Smooth muscle cell of the brain vasculature (primary cell): ENCODE measurements at regions not wholly inside any gene's neighbourhood (a gene's known extent, or its start where the extent isn't known, plus 50 kb on each side); places are given as distances from the start of the nearest gene placed in this dataset.

ENCODE experiments used
- DNase-seq: peaks from one replicate; pipeline ENCODE4 v3.0.0-alpha.2; 2012; ENCODE audit warnings: low read depth, low spot score

DNA sequence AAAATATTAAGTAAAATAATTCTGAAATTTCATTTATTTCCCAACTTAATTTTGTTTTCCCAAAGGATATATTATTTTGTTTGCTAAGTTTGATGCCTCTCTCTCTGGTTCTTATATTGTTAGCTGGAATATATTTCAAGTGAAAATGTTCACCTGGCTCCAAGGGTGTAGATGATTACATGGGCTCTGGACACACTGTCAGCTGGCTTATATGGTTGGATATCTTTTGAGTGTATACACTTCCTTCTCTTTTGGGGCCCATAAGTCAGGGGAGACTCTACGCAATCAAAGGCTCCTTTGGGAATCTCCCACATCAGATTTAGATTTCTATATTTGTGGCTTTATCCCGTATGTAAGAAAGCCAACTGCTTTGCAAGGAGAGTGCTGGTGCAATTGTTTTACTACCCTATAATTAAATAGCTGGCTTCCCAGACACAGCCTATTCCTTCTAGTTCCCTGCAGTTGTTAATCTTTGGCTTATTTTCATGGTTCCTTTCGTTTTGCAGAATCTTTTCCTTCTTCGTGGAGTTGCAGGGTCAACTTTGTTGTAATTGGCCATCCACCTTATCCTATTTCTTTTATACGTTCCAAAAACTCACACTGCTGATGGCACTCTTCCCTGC is 225.7 kb downstream of the DPH6 start:
- no peak for DNase-seq

DNA sequence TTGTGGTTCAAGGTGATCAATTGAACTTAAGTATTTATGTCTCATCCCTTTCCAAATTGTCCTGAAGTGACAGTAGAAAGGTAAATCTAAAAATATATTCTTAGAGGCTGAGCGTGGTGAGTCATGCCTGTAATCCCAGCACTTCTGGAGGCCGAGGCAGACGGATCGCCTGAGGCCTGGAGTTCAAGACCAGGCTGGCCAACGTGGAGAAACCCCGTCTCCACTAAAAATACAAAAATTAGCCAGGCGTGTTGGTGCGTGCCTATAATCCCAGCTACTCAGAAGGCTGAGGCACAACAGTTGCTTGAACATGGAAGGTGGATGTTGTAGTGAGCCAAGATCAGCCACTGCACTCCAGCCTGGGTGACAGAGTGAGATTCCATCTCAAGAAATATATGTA is 226.6 kb downstream of the DPH6 start:
- no peak for DNase-seq

GRCh38 chr15:35317217-35317616 is 228.7 kb downstream of the DPH6 start:
- no peak for DNase-seq

GRCh38 chr15:35312344-35312743 is 227.2 kb upstream of the NANOGP8 start:
- no peak for DNase-seq

GRCh38 chr15:35311615-35312014 is 226.5 kb upstream of the NANOGP8 start:
- no peak for DNase-seq

DNA sequence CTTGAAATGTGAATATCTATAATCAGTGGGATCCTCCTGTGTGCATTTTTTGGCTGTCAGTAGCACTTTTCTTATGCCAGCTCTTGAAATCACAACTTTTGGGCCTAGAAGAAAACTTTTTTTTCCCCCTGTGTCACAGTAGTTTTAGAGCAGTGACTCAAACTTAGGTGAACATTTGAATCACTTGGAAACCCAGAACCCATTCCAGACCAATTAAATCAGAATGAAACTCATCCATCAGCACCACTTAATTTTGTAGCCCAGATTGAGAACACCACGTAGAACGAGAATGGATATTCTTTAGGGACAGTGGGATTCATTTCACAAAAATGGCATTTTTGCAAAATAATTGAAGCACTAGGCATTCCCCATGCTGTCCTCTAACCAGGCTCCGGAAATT is 224.8 kb upstream of the NANOGP8 start:
- no peak for DNase-seq

DNA sequence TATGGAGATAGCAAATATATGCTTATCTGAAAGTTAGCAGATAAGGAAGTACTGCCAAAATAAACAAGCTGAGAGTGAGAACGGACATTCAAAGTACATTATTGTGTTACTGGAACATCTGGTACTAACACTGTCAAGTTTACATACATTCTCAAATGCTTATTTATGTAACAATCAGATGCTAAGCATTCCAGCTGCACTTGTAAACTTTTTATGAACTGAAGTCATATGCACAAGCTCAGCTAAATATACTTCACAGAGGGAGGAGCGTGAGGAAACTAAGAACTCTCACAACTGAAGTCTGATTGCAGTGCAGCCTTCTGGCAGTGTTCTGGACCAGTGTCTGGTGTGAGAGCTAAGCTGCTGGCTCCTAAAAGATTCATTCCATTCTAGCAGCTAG is 223.7 kb upstream of the NANOGP8 start:
- DNase-seq: peak; percentile 57

DNA sequence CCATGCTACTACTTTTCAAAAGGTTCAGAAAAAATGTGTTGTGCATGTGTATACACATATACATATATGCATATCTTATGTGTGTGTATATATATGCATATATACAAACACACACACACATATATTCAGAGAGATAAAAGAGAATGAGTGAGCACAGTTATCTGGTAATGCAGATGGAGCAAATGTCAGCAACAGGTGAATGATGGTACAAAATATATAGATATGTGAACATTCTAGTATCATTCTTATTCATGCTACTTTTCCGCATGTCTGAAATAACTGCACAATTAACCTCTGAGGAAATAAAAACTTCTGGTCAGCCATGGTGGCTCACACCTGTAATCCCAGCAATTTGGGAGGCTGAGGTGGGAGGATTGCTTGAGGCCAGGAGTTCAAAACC is 222.6 kb upstream of the NANOGP8 start:
- DNase-seq: no peak

DNA sequence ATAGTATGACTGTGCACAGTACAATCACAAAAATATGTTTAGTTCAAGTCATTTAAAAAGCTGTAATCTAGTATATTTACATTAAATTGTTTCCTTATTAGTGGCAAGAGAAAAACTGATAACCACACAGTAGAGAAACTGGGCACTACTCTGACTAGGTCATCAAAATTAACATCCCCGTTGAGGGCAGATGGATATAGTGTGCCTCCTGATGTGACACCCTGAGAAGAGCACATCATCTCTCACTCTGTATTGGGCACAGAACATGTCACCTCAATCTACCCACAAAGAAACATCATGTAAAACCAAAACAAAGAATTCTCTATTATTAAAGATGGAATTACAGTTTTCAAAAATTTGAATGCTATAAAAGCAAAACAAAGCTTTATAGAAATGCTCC is 221.9 kb upstream of the NANOGP8 start:
- DNase-seq: no peak

DNA sequence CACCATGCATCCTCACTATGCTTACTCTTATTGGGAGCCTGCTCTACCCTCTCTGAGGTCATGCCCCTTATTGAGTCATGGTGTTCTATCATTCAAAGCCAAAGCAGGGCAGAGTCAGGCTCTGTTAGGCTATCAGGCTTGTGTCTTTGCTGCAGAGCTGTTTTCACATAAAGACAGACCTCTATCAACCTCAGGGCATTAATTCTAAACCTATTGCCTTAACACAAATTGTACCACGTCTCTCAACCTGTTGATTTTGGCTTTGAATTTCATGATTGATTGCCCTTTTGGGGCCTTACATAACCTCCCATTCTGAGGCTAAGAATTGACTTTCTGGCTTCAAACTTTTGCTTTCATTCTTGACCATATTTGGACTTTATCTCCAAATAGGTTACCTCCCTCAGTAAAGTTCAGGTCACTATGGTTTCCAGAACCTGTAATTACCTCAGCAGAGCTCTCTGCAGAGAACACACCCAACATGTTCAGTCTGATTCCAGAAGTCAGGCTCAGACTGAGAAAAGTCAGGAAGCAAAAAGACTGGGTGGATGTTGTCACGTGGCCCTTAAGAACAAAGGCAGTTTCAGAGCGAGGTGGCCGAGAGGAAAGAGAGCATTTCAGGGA is 221.4 kb upstream of the NANOGP8 start:
- no peak for DNase-seq

DNA sequence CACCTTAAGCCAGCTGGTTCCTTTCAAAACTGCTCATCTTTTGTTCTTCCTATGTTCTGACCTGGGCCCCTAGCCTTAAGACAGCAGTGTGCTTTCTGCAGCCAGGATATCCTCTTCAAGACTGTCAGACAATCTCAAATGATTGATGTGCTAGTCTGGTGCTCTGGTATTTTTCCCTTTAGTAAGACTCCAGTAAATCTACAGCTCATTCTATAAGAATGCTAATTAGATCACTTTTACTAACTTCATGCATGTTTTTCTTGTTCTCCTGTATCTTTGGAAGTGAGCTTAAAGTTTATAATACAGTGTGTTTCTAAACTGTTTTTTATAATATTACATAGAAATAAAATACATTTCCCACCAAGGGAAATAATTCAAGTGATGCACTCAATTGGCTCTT is 220.9 kb upstream of the NANOGP8 start:
- DNase-seq: no peak

- no peak for DNase-seq
Measured at GRCh38 chr15:35305031-35305550, 220.0 kb upstream of the NANOGP8 start.

DNA sequence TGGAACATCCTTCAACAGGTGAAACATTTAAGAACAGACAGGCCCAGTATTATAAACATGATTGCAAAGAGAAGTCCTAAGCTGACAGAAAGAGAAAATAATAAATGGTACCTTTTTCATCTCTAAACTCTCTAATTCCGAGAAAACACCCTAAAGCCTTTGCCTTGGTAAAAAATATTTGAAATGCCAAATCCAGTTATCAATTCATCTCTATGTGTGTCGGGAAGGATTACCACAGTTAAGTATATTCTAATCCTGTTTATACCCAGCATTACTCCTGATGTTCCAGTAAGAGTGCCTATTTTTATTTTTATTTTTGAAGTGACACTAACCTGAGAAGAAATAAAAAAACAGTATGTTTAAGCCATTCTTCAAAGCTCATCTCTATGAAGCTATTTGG is 219.3 kb upstream of the NANOGP8 start:
- no peak for DNase-seq

GRCh38 chr15:35302334-35302733 is 217.2 kb upstream of the NANOGP8 start:
- DNase-seq: no peak

DNA sequence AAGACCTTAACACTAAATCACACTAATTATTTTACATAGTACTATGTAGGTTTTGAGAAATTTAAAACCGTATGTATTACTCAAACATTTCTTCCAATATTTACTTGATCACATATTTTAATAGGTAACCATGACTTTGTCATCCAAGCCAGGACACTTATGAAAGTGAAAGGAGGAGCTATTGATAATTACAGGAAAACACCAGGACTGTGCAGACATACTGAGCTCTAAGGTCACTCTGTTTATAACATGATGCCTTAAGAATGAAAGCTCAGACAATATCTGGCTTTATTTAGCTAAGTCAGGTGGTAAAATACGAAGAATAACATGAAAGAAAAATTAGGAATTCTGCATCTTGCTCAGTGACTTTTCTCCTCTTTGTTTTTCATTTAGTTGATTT is 216.0 kb upstream of the NANOGP8 start:
- DNase-seq: no peak

GRCh38 chr15:35299059-35299735 is 214.1 kb upstream of the NANOGP8 start:
- DNase-seq: no peak

DNA sequence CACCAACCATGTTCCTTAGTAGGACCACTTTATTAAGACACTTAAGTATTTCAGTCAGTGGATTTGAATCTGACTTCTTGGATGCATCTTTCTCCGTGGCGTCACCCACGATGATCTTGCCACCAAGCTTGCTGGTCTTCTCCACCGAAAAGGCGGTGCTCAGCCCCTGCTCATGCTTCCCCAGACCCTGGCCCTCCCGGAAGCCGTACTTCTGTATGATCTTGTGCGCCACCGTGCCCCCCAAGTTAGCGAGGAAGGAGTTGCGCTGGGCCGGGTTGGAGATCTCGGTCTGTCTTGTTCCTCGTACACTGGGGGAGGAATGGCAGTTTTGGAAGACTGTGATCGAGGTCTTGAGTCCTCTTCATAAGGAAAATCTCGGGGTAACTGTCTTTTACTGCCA is 213.4 kb upstream of the NANOGP8 start:
- no peak for DNase-seq

DNA sequence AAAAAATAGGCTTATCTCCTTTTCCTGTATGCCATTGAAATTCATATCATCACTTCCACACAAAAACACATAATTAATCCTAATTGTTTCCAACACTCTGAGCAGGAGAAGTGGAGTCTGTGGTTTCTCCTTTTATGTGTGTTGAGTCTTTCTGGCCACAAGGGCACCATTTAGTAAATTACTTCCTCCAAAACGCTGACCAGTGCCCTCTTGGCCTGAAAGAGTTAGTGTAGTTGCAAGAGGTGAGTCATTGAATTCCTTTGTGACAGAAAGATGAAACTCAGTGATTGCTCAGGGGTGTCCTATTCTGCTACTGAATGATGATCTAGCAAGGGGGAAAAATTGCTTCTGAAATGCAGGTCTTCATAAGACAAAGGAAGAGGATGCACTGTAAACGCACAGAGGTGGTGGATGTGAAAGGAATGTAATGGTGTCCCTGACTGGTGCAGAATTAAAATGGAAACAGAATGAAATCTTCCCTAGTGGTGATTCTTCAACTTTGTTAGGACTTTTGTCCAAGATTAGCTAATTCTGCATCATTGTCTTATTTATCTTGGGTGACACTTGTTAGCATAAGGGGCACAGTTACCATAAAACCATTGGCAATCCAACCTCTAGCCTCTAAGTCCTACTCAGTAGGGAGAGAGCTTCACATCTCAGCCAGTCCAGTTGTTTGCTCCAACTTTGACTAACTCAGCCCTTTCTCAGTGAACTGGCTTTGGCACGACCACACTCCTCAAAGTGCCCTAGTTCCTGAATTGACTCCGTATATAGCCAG is 208.4 kb upstream of the NANOGP8 start:
- DNase-seq: no peak

DNA sequence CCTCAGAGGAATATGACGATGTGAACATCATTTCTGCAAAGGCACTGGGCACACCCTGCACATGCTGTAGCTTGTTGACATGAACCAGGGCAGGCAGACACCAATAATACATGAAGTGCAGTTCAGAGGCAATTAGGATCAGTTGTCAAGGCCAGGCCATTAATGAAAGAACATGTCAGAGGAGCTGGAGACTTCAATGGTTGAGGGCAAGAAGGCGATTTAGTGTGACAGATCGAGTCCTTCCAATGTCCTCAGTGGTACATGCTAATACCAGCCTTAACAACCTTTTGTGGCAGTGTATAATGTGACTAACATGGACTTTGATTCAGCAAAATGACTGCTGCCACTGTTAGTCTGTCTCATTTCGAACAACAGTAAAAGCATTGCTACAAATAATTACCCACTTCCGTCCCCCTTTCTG is 205.2 kb upstream of the NANOGP8 start:
- no peak for DNase-seq

DNA sequence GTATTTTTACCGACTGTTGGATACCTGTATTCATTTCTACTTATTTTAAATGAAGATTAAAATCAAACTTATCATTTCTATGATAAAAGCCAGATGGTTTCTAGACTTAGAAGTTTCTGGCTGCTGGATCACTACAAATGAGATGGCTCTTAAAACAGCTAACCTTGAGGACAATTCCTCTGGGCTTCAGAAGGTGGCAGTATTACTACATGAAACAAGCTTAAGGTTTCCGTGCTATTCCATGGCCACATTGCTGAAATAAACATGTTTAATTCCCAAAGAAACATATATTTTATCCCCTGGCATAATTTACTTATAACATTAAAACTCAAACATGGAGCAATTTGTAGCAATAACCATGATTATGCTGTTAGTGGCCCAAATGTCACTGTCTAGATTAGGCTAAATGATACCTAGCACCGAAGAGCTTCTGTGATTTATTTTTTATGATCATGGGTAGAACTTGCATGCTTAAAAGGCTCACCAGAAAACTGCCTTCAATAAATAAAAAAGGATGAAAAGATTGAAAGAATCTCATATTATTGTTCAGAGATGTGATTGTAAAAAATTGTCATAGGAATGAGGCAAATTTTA is 204.0 kb upstream of the NANOGP8 start:
- DNase-seq: peak; percentile 26

GRCh38 chr15:35288580-35288979 is 203.5 kb upstream of the NANOGP8 start:
- DNase-seq: no peak

DNA sequence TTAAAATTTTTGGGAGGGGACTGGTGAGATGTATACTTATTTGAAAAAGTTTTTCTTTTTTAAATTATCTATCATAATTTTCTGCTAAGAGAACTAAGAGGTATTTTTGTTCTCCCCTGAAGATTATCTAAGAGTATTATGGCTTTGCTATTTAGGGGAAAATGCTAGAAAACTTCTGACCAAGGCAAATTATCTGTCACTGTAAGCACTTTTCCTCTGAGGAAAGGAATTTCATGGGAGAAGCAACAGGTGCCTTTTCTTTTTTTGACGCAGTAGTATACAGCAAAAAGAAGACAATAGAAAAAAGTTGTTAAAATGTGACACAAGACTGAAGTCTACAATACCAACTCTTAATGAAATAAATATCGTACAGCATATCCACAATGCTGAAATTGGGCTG is 201.6 kb upstream of the NANOGP8 start:
- no peak for DNase-seq
